ENCODE measurements at regions not wholly inside any gene's neighbourhood (a gene's known extent, or its start where the extent isn't known, plus 50 kb on each side); places are given as distances from the start of the nearest gene placed in this dataset.
"Not testable (repeated sequence)": the region's sequence is repeated elsewhere in the genome, so short reads cannot be mapped to it uniquely, and the experiment has no call there.

- DNase-seq (ENCODE audit: low spot score): no peak
These were observed 110.3 kb downstream of the C16orf95 start for GRCh38 chr16:87206646-87207451.

- DNase-seq (ENCODE audit: low spot score): no peak
These were observed 109.7 kb downstream of the C16orf95 start for GRCh38 chr16:87207509-87207908.

- no peak for DNase-seq (ENCODE audit: low spot score)
These were observed 109.2 kb downstream of the C16orf95 start for GRCh38 chr16:87207965-87208364.

- not testable (repeated sequence) for DNase-seq (ENCODE audit: low spot score)
These were observed 108.2 kb downstream of the C16orf95 start for GRCh38 chr16:87208968-87209367.

GRCh38 chr16:87209808-87210512, 107.2 kb downstream of the C16orf95 start:
- no peak for DNase-seq (ENCODE audit: low spot score)

- no peak for DNase-seq (ENCODE audit: low spot score)
These were observed 106.3 kb downstream of the C16orf95 start for GRCh38 chr16:87210894-87211293.

GRCh38 chr16:87212026-87212425, 105.2 kb downstream of the C16orf95 start:
- DNase-seq (ENCODE audit: low spot score): no peak

- no peak for DNase-seq (ENCODE audit: low spot score)
These were observed 103.7 kb downstream of the C16orf95 start for GRCh38 chr16:87213536-87213935.

- DNase-seq (ENCODE audit: low spot score): no peak
These were observed 100.9 kb downstream of the C16orf95 start for GRCh38 chr16:87216148-87216840.

GRCh38 chr16:87216841-87217275, 100.3 kb downstream of the C16orf95 start:
- DNase-seq (ENCODE audit: low spot score): no peak

GRCh38 chr16:87217802-87218201, 99.4 kb downstream of the C16orf95 start:
- not testable (repeated sequence) for DNase-seq (ENCODE audit: low spot score)

GRCh38 chr16:87218281-87219055, 98.7 kb downstream of the C16orf95 start:
- DNase-seq (ENCODE audit: low spot score): no peak

GRCh38 chr16:87219287-87219909, 97.8 kb downstream of the C16orf95 start:
- no peak for DNase-seq (ENCODE audit: low spot score)

- no peak for DNase-seq (ENCODE audit: low spot score)
These were observed 95.6 kb downstream of the C16orf95 start for GRCh38 chr16:87221633-87222032.

- no peak for DNase-seq (ENCODE audit: low spot score)
These were observed 94.9 kb downstream of the C16orf95 start for GRCh38 chr16:87222335-87222734.

GRCh38 chr16:87223656-87224248, 93.4 kb downstream of the C16orf95 start:
- DNase-seq (ENCODE audit: low spot score): no peak

GRCh38 chr16:87226926-87227295, 90.3 kb downstream of the C16orf95 start:
- DNase-seq (ENCODE audit: low spot score): no peak

GRCh38 chr16:87227296-87227951, 89.8 kb downstream of the C16orf95 start:
- DNase-seq (ENCODE audit: low spot score): no peak

- no peak for DNase-seq (ENCODE audit: low spot score)
These were observed 88.8 kb downstream of the C16orf95 start for GRCh38 chr16:87228363-87228762.

Measured in CD4-positive, alpha-beta T cell treated with Interleukin-2 at 100 ng/mL for 4 hours (primary cell).